ENCODE measurements at regions not wholly inside any gene's neighbourhood (a gene's known extent, or its start where the extent isn't known, plus 50 kb on each side); places are given as distances from the start of the nearest gene placed in this dataset.
A peak's percentile ranks its signal among the peaks of the same experiment; 100 is the strongest.

GRCh38 chr4:124596816-124597215 is 115.7 kb downstream of the ANKRD50 start:
- Mint-ChIP-seq H3K36me3 (ENCODE audit: unreplicated experiment) (no peaks in the 10 kb centered on the region), H3K27ac (ENCODE audit: unreplicated experiment) (peak overlapping the region; percentile 59), H3K27me3 (ENCODE audit: unreplicated experiment) (no peaks in the 10 kb centered on the region), H3K4me3 (ENCODE audit: unreplicated experiment) (peak overlapping the region; percentile 44), H3K9me3 (ENCODE audit: unreplicated experiment) (no peaks in the 10 kb centered on the region), H3K4me1 (ENCODE audit: low read depth, unreplicated experiment) (peaks cover 18% of the 10 kb centered on the region)
- no peak for DNase-seq
- TF ChIP-seq, protein P1, sequence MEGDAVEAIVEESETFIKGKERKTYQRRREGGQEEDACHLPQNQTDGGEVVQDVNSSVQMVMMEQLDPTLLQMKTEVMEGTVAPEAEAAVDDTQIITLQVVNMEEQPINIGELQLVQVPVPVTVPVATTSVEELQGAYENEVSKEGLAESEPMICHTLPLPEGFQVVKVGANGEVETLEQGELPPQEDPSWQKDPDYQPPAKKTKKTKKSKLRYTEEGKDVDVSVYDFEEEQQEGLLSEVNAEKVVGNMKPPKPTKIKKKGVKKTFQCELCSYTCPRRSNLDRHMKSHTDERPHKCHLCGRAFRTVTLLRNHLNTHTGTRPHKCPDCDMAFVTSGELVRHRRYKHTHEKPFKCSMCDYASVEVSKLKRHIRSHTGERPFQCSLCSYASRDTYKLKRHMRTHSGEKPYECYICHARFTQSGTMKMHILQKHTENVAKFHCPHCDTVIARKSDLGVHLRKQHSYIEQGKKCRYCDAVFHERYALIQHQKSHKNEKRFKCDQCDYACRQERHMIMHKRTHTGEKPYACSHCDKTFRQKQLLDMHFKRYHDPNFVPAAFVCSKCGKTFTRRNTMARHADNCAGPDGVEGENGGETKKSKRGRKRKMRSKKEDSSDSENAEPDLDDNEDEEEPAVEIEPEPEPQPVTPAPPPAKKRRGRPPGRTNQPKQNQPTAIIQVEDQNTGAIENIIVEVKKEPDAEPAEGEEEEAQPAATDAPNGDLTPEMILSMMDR (IDR thresholded peaks at IDR 0.05; ENCODE audit: partially characterized antibody, unreplicated experiment): no peak

DNA sequence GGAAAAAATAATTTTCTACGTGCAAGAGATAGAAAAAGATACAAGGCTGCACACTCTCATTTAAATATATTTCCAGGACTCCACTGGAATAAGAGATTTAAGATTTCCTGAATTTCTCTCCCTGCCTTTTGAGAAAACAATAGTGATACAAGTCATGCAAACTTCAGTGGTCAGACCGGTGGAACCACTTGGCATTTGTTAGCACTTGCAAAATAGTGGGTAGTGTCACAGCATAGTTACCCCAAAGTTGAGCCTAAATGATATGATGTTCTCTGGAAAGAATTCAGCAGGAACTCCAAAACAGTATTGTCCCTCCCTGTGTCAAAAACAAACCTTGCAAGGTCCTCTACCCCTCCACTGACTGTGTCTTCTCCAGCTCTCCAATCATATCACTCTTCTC is 102.3 kb downstream of the ANKRD50 start:
- Mint-ChIP-seq H3K27ac (ENCODE audit: unreplicated experiment) (no peak overlapping the region), H3K4me1 (ENCODE audit: low read depth, unreplicated experiment) (no peaks in the 10 kb centered on the region), H3K9me3 (ENCODE audit: unreplicated experiment) (no peaks in the 10 kb centered on the region), H3K4me3 (ENCODE audit: unreplicated experiment) (no peak overlapping the region), H3K36me3 (ENCODE audit: unreplicated experiment) (no peaks in the 10 kb centered on the region), H3K27me3 (ENCODE audit: unreplicated experiment) (no peaks in the 10 kb centered on the region)
- TF ChIP-seq, protein P1 (IDR thresholded peaks at IDR 0.05; ENCODE audit: partially characterized antibody, unreplicated experiment): no peak
- DNase-seq: no peak

Data from glutamatergic neuron (in vitro differentiated cells).